IMR-90 (cell line): ENCODE measurements at regions not wholly inside any gene's neighbourhood (a gene's known extent, or its start where the extent isn't known, plus 50 kb on each side); places are given as distances from the start of the nearest gene placed in this dataset.

Experiments
- ATAC-seq: fragments of 200-7000 bp; cut with Tn5 transposase; 2 replicates; pipeline ENCODE4 v1.9.1; 2020; ENCODE audit warnings: low read depth, mild to moderate bottlenecking, moderate library complexity
- BruUV-seq: library from RNA; stranded (reverse); fragments of 400-500 nt; replicated peaks from 2 replicates; lab custom pipeline; 2021; lab: Mats Ljungman, UMichigan
- CTCF ChIA-PET: fragments of 300-600 bp; formaldehyde crosslinking; extraction: SDS; loops from one replicate; lab custom pipeline; 2021; ENCODE audit warnings: antibody characterized with exemption; lab: Yijun Ruan, JAX
- POLR2A ChIA-PET: fragments of 300-600 bp; sonication (Branson Sonifier 250); formaldehyde crosslinking; loops from one replicate; lab custom pipeline; 2022; ENCODE audit warnings: antibody characterized with exemption; ENCODE audit not compliant: unreplicated experiment; lab: Charles Lee
- DNase-seq: peaks from one replicate; pipeline ENCODE4 v3.0.0; 2013
- H2AFZ ChIP-seq: replicated peaks from 2 replicates; pipeline ENCODE3; 2013; ENCODE audit warnings: low read length, mild to moderate bottlenecking; ENCODE audit not compliant: poor library complexity
- H2AK5ac ChIP-seq: 2 replicates; pipeline ENCODE4 v1.6.1; 2013; ENCODE audit warnings: low read depth, low read length, inconsistent platforms
- H2AK9ac ChIP-seq: replicated peaks from 2 replicates; pipeline ENCODE3; 2013; ENCODE audit warnings: mild to moderate bottlenecking, low read depth, low read length, moderate library complexity; ENCODE audit not compliant: poor library complexity
- H2BK120ac ChIP-seq: 2 replicates; pipeline ENCODE4 v1.6.1; 2013; ENCODE audit warnings: low read depth, low read length, inconsistent platforms
- H2BK15ac ChIP-seq: 3 replicates; pipeline ENCODE4 v1.6.1; 2013; ENCODE audit warnings: low read depth, low read length, inconsistent platforms
- H2BK20ac ChIP-seq: 2 replicates; pipeline ENCODE4 v1.6.1; 2013; ENCODE audit warnings: low read depth, mild to moderate bottlenecking, inconsistent platforms, low read length, moderate library complexity
- H2BK5ac ChIP-seq: 2 replicates; pipeline ENCODE4 v1.6.1; 2013; ENCODE audit warnings: mild to moderate bottlenecking, low read depth, low read length, inconsistent platforms; ENCODE audit not compliant: poor library complexity, severe bottlenecking
- H3K14ac ChIP-seq: replicated peaks from 2 replicates; pipeline ENCODE4 v1.6.1; 2013; ENCODE audit warnings: low read depth, low read length, inconsistent platforms
- H3K18ac ChIP-seq: 2 replicates; pipeline ENCODE4 v1.6.1; 2013; ENCODE audit warnings: low read depth, low read length, control low read depth
- H3K23ac ChIP-seq: 2 replicates; pipeline ENCODE4 v1.6.1; 2013; ENCODE audit warnings: low read depth, low read length, inconsistent platforms
- H3K27ac ChIP-seq: 2 replicates; pipeline ENCODE4 v1.5.1; 2013; ENCODE audit warnings: mild to moderate bottlenecking, control low read depth, low read length; ENCODE audit not compliant: insufficient read depth
- H3K27me3 ChIP-seq: 2 replicates; pipeline ENCODE4 v1.6.1; 2013; ENCODE audit warnings: low read length; ENCODE audit not compliant: control insufficient read depth, insufficient read depth
- H3K36me3 ChIP-seq: 2 replicates; pipeline ENCODE4 v1.6.1; 2013; ENCODE audit warnings: low read length, mixed read lengths; ENCODE audit not compliant: control insufficient read depth, insufficient read depth
- H3K4ac ChIP-seq: 2 replicates; pipeline ENCODE4 v1.6.1; 2013; ENCODE audit warnings: low read depth, low read length, inconsistent platforms
- H3K4me1 ChIP-seq: 2 replicates; pipeline ENCODE4 v1.6.1; 2013; ENCODE audit warnings: low read length, mixed read lengths; ENCODE audit not compliant: control insufficient read depth, insufficient read depth
- H3K4me2 ChIP-seq: 2 replicates; pipeline ENCODE4 v1.6.1; 2013; ENCODE audit warnings: low read depth, mild to moderate bottlenecking, control low read depth, low read length, moderate library complexity
- H3K4me3 ChIP-seq: 2 replicates; pipeline ENCODE4 v1.5.1; 2013; ENCODE audit warnings: low read depth, mild to moderate bottlenecking, control low read depth, low read length, moderate library complexity; ENCODE audit not compliant: insufficient read depth
- H3K56ac ChIP-seq: 2 replicates; pipeline ENCODE4 v1.6.1; 2013; ENCODE audit warnings: low read length, inconsistent platforms; ENCODE audit not compliant: insufficient read depth; ENCODE audit errors: extremely low read depth
- H3K79me1 ChIP-seq, 2 experiments: 2 replicates each; pipeline ENCODE4 v1.6.1; 2013; ENCODE audit warnings: low read length in 2 of 2, inconsistent platforms in 1 of 2, low read depth in 1 of 2
- H3K9ac ChIP-seq: 2 replicates; pipeline ENCODE4 v1.6.1; 2013; ENCODE audit warnings: low read depth, low read length, control low read depth
- H3K9me1 ChIP-seq: 2 replicates; pipeline ENCODE4 v1.6.1; 2013; ENCODE audit warnings: low read length, inconsistent platforms; ENCODE audit not compliant: insufficient read depth
- H3K9me3 ChIP-seq: 2 replicates; pipeline ENCODE4 v1.6.1; 2013; ENCODE audit warnings: low read length; ENCODE audit not compliant: control insufficient read depth, insufficient read depth
- H4K20me1 ChIP-seq: 2 replicates; pipeline ENCODE4 v1.6.1; 2013; ENCODE audit warnings: low read length, inconsistent platforms; ENCODE audit not compliant: insufficient read depth
- H4K5ac ChIP-seq: 2 replicates; pipeline ENCODE4 v1.6.1; 2013; ENCODE audit warnings: mild to moderate bottlenecking, low read depth, low read length, control low read depth
- H4K8ac ChIP-seq, 2 experiments: 2 replicates each; pipeline ENCODE4 v1.6.1; 2013; ENCODE audit warnings: low read depth in 2 of 2, low read length in 2 of 2, control low read depth in 1 of 2, inconsistent platforms in 1 of 2
- H4K91ac ChIP-seq: 2 replicates; pipeline ENCODE4 v1.6.1; 2013; ENCODE audit warnings: low read depth, low read length, inconsistent platforms; ENCODE audit not compliant: insufficient read depth
- BHLHE40 ChIP-seq: fragments of 150-350 bp; IDR thresholded peaks from 2 replicates; pipeline ENCODE4 v1.6.1; 2016; ENCODE audit warnings: mild to moderate bottlenecking, low read depth, low read length
- NFE2L2 ChIP-seq: fragments of 150-350 bp; IDR thresholded peaks from 2 replicates; pipeline ENCODE4 v1.6.1; 2016; ENCODE audit warnings: low read depth, mild to moderate bottlenecking, low read length
- WGBS, 2 experiments: methylation state at CpG; one replicate each; pipeline versions ENCODE4 v1.1.5 to v1.1.7; 2013; ENCODE audit warnings: missing lambda C conversion rate in 2 of 2; ENCODE audit not compliant: insufficient read length in 1 of 2; ENCODE audit errors: extremely low coverage in 2 of 2; 5-methylcytosine and 5-hydroxymethylcytosine counted together
- dilution Hi-C: fragments of 300-500 bp; cut with HindIII; formaldehyde crosslinking; loops from one replicate; pipeline ENCODE4 v1.14.3; 2018; ENCODE audit warnings: low sequenced_read_pairs; ENCODE audit not compliant: unreplicated experiment
- in situ Hi-C: fragments of 300-500 bp; cut with MboI; formaldehyde crosslinking; loops from 3 replicates; pipeline ENCODE4 v1.14.3; 2019; ENCODE audit warnings: low sequenced_read_pairs, inconsistent platforms, mixed read lengths
- intact Hi-C: fragments of 100-400 bp; cut with micrococcal nuclease; formaldehyde crosslinking; loops from 2 replicates; pipeline ENCODE4 v1.10.0; 2022
- TF ChIP-seq, protein P1 (sequence below): fragments of 150-350 bp; IDR thresholded peaks from 2 replicates; pipeline ENCODE4 v1.6.1; 2016; ENCODE audit warnings: low read depth, mild to moderate bottlenecking, low read length, moderate library complexity, borderline replicate concordance

DNA sequence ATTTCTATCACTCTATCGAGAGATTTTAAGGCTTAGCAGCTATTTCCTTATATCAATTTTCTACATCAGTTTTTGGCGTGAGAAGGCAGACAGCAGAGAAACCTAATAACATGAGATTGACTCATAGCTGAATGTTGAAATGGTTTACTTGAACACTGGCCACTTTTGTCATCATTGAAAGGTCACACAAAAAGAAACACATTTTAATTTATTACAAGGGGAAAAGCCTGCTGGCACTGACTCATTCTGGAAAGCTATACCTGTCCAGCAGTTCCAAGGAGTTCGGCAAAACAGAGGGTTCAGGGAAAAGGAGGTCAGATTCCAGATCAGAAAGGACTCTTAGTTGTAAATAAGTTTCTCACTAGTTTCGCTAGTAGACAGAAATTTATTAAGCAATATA lies 566.4 kb downstream of the DNAH5 start:
- Histone ChIP-seq H3K9me1 (no peaks in the 10 kb centered on the region), H2BK120ac (no peak overlapping the region), H3K27me3 (no peaks in the 10 kb centered on the region; the same call in 1 of the 2 replicates), H3K56ac (no peak overlapping the region), H3K4ac (no peak overlapping the region), H3K18ac (no peak overlapping the region), H3K79me1 (no peaks in the 10 kb centered on the region), H4K20me1 (no peaks in the 10 kb centered on the region), H4K5ac (no peak overlapping the region), H4K91ac (no peak overlapping the region), H3K36me3 (no peaks in the 10 kb centered on the region), H2BK5ac (no peak overlapping the region), H3K14ac (no peak overlapping the region), H2AK5ac (no peak overlapping the region), H3K4me2 (no peak overlapping the region), H3K9me3 (peaks cover 2% of the 10 kb centered on the region; the same call in 1 of the 2 replicates), H4K8ac (no peak overlapping the region), H2AFZ (no peak overlapping the region), H3K27ac (no peak overlapping the region), H2BK15ac (no peak overlapping the region), H2AK9ac (no peak overlapping the region), H3K9ac (no peak overlapping the region), H3K4me1 (no peaks in the 10 kb centered on the region), H2BK20ac (no peak overlapping the region), H3K23ac (no peak overlapping the region), H3K4me3 (no peak overlapping the region)
- in situ Hi-C loops (no loop called here), intact Hi-C loops (no loop called here), dilution Hi-C loops (no loop called here)
- peak; percentile 24 for DNase-seq
- POLR2A ChIA-PET, result no interaction called here
- WGBS, 2 experiments, result no CpG with 5 or more reads among the region's 4 CpGs
- no peak for TF ChIP-seq NFE2L2
- no peak for TF ChIP-seq BHLHE40
- TF ChIP-seq, protein P1, sequence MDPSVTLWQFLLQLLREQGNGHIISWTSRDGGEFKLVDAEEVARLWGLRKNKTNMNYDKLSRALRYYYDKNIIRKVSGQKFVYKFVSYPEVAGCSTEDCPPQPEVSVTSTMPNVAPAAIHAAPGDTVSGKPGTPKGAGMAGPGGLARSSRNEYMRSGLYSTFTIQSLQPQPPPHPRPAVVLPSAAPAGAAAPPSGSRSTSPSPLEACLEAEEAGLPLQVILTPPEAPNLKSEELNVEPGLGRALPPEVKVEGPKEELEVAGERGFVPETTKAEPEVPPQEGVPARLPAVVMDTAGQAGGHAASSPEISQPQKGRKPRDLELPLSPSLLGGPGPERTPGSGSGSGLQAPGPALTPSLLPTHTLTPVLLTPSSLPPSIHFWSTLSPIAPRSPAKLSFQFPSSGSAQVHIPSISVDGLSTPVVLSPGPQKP, result no peak
- no TSS peak for BruUV-seq
- CTCF ChIA-PET, result interaction anchor here (0.5 kb wide), 1 partner anchor 188 kb away, joined by 4 read pairs; no protein-coding TSS in a partner anchor
- no peak for ATAC-seq
